ENCODE measurements at regions not wholly inside any gene's neighbourhood (a gene's known extent, or its start where the extent isn't known, plus 50 kb on each side); places are given as distances from the start of the nearest gene placed in this dataset.
"Not testable (repeated sequence)": the region's sequence is repeated elsewhere in the genome, so short reads cannot be mapped to it uniquely, and the experiment has no call there.

DNA sequence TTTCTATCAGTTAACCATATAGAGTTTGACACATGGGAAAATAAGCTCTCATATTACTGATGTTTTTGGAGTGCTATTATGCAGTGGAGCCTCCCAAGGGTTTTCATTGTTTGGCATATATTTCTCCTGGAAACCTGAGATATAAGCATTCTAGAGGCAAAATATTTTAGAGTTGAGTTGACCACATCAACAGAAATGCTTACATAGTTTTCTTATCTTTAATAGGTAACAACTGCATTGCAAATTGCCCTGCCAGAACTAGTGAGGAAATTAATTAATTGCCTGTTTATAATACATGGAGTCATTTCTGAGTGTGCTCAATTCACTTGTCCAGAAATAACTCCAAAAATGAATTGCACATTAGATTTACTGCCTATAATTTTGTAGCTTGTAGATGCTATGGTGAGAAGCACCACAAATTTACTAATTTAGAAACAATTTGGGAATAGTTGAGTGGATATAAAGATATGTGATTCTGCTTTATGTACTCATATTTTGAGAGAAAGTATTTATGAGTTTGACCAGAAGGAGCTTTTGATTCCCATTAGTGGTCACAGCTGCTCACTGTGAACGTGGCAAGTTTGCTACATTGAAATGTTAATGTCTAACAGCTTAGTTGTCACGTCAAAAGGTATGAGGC is 288.7 kb downstream of the CD109 start:
- no peak overlapping the region for H3K4me3 ChIP-seq (ENCODE audit: low read depth in 1 of 2, low read length in 2 of 2)
- no peak overlapping the region for H3K27ac ChIP-seq (ENCODE audit: low read depth, low read length)
- H3K9me3 ChIP-seq (ENCODE audit: control insufficient read depth in 1 of 2, low read length in 2 of 2): no peaks in the 10 kb centered on the region
- H3K4me1 ChIP-seq (ENCODE audit: control insufficient read depth in 1 of 2, insufficient read depth in 2 of 2, low read length in 2 of 2): no peaks in the 10 kb centered on the region
- no peak overlapping the region for H3K9ac ChIP-seq (ENCODE audit: low read depth in 1 of 2, low read length in 2 of 2)
- no peaks in the 10 kb centered on the region for H3K27me3 ChIP-seq (ENCODE audit: control insufficient read depth in 1 of 2, insufficient read depth in 2 of 2, low read length in 2 of 2)
- no peaks in the 10 kb centered on the region for H3K36me3 ChIP-seq (ENCODE audit: control insufficient read depth in 1 of 2, insufficient read depth in 2 of 2, low read length in 2 of 2)

DNA sequence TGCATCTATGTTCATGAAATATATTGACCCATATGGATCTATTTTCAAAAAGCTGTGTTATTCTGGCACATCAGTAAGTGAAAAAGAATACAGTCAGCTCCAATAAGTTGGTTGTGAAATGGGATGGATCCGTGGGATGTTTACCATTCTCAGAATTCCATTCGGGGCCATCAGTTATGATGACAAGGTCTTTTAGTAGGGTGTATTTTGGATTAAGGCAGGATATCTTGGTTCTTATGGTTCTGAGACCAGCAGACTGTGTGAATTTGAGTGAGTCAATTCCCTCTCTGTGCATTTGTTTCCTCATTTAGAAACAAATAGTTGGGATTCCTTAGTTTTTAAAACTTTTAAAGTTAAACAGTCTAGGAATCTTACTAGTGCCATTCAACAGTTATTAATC is 287.4 kb downstream of the CD109 start:
- H3K4me3 ChIP-seq (ENCODE audit: low read depth in 1 of 2, low read length in 2 of 2): no peak overlapping the region
- no peaks in the 10 kb centered on the region for H3K27me3 ChIP-seq (ENCODE audit: control insufficient read depth in 1 of 2, insufficient read depth in 2 of 2, low read length in 2 of 2)
- no peaks in the 10 kb centered on the region for H3K36me3 ChIP-seq (ENCODE audit: control insufficient read depth in 1 of 2, insufficient read depth in 2 of 2, low read length in 2 of 2)
- H3K9me3 ChIP-seq (ENCODE audit: control insufficient read depth in 1 of 2, low read length in 2 of 2): no peaks in the 10 kb centered on the region
- no peaks in the 10 kb centered on the region for H3K4me1 ChIP-seq (ENCODE audit: control insufficient read depth in 1 of 2, insufficient read depth in 2 of 2, low read length in 2 of 2)
- H3K9ac ChIP-seq (ENCODE audit: low read depth in 1 of 2, low read length in 2 of 2): no peak overlapping the region
- H3K27ac ChIP-seq (ENCODE audit: low read depth, low read length): no peak overlapping the region

DNA sequence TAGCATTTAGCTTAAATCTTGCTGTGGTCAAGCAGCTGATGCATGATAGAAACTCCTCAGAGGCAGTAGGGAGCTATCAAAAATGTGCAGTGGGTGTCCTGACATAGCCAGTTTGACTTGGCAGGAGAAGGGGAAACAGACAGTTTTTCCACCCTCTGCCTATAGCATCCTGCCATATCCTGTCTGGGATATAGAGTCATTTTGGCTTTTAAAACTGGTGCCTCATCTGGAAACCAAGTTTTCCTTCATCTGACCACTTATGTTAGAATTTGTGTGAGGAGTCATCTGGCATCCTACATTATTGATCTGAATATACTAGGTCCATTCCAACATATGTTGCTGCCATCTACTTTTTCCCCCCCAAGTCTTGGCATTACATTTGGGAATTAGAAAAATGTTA is 284.1 kb downstream of the CD109 start:
- Histone ChIP-seq H3K4me1 (ENCODE audit: control insufficient read depth in 1 of 2, insufficient read depth in 2 of 2, low read length in 2 of 2) (no peaks in the 10 kb centered on the region), H3K9me3 (ENCODE audit: control insufficient read depth in 1 of 2, low read length in 2 of 2) (no peaks in the 10 kb centered on the region), H3K9ac (ENCODE audit: low read depth in 1 of 2, low read length in 2 of 2) (no peak overlapping the region), H3K4me3 (ENCODE audit: low read depth in 1 of 2, low read length in 2 of 2) (no peak overlapping the region), H3K27me3 (ENCODE audit: control insufficient read depth in 1 of 2, insufficient read depth in 2 of 2, low read length in 2 of 2) (no peaks in the 10 kb centered on the region), H3K36me3 (ENCODE audit: control insufficient read depth in 1 of 2, insufficient read depth in 2 of 2, low read length in 2 of 2) (no peaks in the 10 kb centered on the region), H3K27ac (ENCODE audit: low read depth, low read length) (no peak overlapping the region)

DNA sequence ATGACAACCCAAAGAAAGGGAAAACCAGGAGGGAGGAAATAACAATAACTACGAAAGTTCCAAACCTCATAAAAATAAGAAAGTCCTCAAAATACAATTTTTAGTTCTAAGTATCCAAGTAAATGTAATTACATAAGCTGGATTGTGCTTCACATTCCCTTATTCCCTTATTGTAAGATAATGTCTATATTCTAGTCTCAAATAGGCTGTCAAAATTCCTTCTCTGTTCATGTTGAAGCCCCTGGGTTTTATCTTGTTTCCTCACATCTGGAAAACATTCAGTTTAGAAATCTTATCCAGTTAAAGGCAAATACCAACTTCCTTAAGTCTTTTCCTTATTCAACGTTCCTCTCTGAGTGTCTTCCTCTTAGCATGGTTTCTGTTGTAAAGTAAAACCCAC is 282.3 kb downstream of the CD109 start:
- Histone ChIP-seq H3K9me3 (ENCODE audit: control insufficient read depth in 1 of 2, low read length in 2 of 2) (no peaks in the 10 kb centered on the region), H3K36me3 (ENCODE audit: control insufficient read depth in 1 of 2, insufficient read depth in 2 of 2, low read length in 2 of 2) (no peaks in the 10 kb centered on the region), H3K9ac (ENCODE audit: low read depth in 1 of 2, low read length in 2 of 2) (no peak overlapping the region), H3K27me3 (ENCODE audit: control insufficient read depth in 1 of 2, insufficient read depth in 2 of 2, low read length in 2 of 2) (no peaks in the 10 kb centered on the region), H3K27ac (ENCODE audit: low read depth, low read length) (no peak overlapping the region), H3K4me1 (ENCODE audit: control insufficient read depth in 1 of 2, insufficient read depth in 2 of 2, low read length in 2 of 2) (no peaks in the 10 kb centered on the region), H3K4me3 (ENCODE audit: low read depth in 1 of 2, low read length in 2 of 2) (no peak overlapping the region)

DNA sequence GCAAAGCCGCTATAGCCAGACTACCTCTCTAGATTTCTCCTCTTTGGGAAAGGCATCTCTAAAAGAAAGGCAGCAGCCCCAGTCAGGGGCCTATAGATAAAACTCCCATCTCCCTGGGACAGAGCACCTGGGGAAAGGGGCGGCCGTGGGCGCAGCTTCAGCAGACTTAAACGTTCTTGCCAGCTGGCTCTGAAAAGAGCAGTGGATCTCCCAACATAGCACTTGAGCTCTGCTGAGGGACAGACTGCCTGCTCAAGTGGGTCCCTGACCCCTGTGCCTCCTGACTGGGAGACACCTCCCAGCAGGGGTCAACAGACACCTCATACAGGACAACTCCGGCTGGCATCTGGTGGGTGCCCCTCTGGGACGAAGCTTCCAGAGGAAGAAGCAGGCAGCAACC is 276.5 kb downstream of the CD109 start:
- H3K4me1 ChIP-seq (ENCODE audit: control insufficient read depth in 1 of 2, insufficient read depth in 2 of 2, low read length in 2 of 2); H3K27ac ChIP-seq (ENCODE audit: low read depth, low read length); H3K36me3 ChIP-seq (ENCODE audit: control insufficient read depth in 1 of 2, insufficient read depth in 2 of 2, low read length in 2 of 2); H3K4me3 ChIP-seq (ENCODE audit: low read depth in 1 of 2, low read length in 2 of 2); H3K9me3 ChIP-seq (ENCODE audit: control insufficient read depth in 1 of 2, low read length in 2 of 2); H3K27me3 ChIP-seq (ENCODE audit: control insufficient read depth in 1 of 2, insufficient read depth in 2 of 2, low read length in 2 of 2); H3K9ac ChIP-seq (ENCODE audit: low read depth in 1 of 2, low read length in 2 of 2): not testable (repeated sequence)

DNA sequence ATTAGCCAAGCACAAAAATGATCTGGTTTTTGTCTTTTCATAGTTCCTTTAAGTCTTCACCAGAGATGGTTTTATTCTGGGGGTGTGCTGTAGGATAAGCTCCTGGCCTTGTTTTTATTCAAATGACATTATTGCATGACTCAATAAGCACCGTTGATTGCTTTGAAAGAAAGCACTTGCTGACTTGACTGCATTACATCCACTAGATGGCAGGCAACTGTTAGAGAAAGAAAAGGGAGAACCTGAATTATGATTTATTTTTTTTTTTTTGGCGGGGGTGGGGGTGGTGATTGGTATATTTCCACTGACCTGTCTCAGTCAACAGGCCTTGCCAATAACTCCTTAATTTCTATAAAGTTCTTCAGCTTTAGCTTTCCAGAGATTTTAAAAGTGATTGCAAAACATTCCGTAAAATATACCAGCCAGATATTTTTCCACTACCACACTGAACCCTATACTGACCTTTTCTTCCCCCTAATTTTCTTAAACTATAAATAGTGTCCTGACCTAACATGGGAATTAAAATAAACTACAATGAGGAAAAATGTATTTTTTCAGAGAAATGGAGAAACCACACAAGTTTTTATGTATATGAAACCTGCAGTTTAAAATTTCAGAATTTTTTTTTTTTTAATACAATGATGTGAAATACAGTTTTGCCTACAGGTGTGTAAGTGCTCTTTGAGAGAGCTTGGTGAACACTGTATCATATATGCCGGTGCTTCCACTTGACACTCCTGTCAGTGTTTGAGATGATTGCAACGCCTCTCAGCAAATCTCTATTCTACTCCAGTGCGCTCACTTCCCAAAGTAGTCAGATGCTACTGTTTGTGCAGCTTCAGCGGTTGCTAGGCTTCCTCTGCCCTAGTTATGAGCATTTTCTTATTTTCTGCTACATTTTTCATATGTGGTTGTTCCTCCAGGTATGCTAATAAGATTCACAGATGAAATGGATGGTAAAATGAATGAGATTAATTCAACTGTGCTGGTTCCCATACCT is 274.3 kb downstream of the CD109 start:
- no peak overlapping the region for H3K27ac ChIP-seq (ENCODE audit: low read depth, low read length)
- no peaks in the 10 kb centered on the region for H3K36me3 ChIP-seq (ENCODE audit: control insufficient read depth in 1 of 2, insufficient read depth in 2 of 2, low read length in 2 of 2)
- no peaks in the 10 kb centered on the region for H3K4me1 ChIP-seq (ENCODE audit: control insufficient read depth in 1 of 2, insufficient read depth in 2 of 2, low read length in 2 of 2)
- no peaks in the 10 kb centered on the region for H3K27me3 ChIP-seq (ENCODE audit: control insufficient read depth in 1 of 2, insufficient read depth in 2 of 2, low read length in 2 of 2)
- H3K9ac ChIP-seq (ENCODE audit: low read depth in 1 of 2, low read length in 2 of 2): no peak overlapping the region
- no peak overlapping the region for H3K4me3 ChIP-seq (ENCODE audit: low read depth in 1 of 2, low read length in 2 of 2)
- H3K9me3 ChIP-seq (ENCODE audit: control insufficient read depth in 1 of 2, low read length in 2 of 2): no peaks in the 10 kb centered on the region

DNA sequence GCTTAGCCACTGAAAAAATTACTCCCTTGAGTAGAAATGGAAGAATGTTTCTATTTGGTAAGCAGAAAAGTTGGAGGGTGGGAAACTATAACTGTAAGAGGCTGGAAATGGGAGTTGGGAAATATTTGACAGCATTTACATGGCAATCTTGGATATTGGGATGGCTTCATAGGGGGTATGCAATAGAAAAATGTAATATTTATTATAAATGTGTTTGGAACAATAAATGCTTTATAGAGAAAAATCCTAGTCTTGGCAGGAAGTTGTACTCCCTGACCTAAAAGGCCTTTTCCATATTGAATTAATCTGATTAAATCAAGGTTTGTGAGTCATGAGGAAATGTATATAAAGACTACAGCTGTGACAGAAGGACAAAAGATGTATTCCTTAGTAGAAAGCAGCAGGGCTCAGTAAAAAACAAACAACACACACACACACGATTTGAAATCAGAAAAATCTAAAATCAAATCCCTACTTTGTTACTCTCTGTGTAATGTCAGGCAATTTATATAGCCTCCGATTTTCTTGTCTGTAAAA is 272.3 kb downstream of the CD109 start:
- no peak overlapping the region for H3K9ac ChIP-seq (ENCODE audit: low read depth in 1 of 2, low read length in 2 of 2)
- H3K9me3 ChIP-seq (ENCODE audit: control insufficient read depth in 1 of 2, low read length in 2 of 2): no peaks in the 10 kb centered on the region
- H3K36me3 ChIP-seq (ENCODE audit: control insufficient read depth in 1 of 2, insufficient read depth in 2 of 2, low read length in 2 of 2): no peaks in the 10 kb centered on the region
- H3K4me3 ChIP-seq (ENCODE audit: low read depth in 1 of 2, low read length in 2 of 2): no peak overlapping the region
- no peak overlapping the region for H3K27ac ChIP-seq (ENCODE audit: low read depth, low read length)
- H3K27me3 ChIP-seq (ENCODE audit: control insufficient read depth in 1 of 2, insufficient read depth in 2 of 2, low read length in 2 of 2): no peaks in the 10 kb centered on the region
- H3K4me1 ChIP-seq (ENCODE audit: control insufficient read depth in 1 of 2, insufficient read depth in 2 of 2, low read length in 2 of 2): no peaks in the 10 kb centered on the region

DNA sequence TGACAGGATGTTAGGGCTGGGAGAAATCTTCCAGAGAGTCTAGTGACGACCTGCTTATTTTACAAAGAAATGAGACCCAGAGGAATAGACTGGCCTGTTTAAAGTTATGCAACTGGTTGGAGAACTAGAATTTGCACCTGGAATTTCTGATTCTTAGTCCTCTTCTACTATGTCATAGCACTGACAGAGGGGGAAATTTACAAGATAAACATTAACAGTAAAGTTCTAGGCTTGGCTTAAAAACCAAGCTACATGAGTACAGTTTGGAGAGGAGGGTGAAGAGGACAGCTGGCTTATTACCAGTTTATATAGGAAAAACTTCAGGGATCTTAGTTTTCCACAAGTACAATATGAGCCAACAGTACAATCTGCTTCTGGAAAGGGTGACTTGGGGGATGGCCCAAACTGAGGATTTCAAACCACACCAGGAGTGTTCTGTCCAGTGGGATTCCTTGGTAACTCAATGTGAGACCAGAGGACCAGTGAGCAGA is 269.6 kb downstream of the CD109 start:
- H3K4me3 ChIP-seq (ENCODE audit: low read depth in 1 of 2, low read length in 2 of 2): no peak overlapping the region
- no peaks in the 10 kb centered on the region for H3K36me3 ChIP-seq (ENCODE audit: control insufficient read depth in 1 of 2, insufficient read depth in 2 of 2, low read length in 2 of 2)
- H3K27me3 ChIP-seq (ENCODE audit: control insufficient read depth in 1 of 2, insufficient read depth in 2 of 2, low read length in 2 of 2): no peaks in the 10 kb centered on the region
- H3K9me3 ChIP-seq (ENCODE audit: control insufficient read depth in 1 of 2, low read length in 2 of 2): no peaks in the 10 kb centered on the region
- H3K9ac ChIP-seq (ENCODE audit: low read depth in 1 of 2, low read length in 2 of 2): no peak overlapping the region
- H3K4me1 ChIP-seq (ENCODE audit: control insufficient read depth in 1 of 2, insufficient read depth in 2 of 2, low read length in 2 of 2): no peaks in the 10 kb centered on the region
- no peak overlapping the region for H3K27ac ChIP-seq (ENCODE audit: low read depth, low read length)

DNA sequence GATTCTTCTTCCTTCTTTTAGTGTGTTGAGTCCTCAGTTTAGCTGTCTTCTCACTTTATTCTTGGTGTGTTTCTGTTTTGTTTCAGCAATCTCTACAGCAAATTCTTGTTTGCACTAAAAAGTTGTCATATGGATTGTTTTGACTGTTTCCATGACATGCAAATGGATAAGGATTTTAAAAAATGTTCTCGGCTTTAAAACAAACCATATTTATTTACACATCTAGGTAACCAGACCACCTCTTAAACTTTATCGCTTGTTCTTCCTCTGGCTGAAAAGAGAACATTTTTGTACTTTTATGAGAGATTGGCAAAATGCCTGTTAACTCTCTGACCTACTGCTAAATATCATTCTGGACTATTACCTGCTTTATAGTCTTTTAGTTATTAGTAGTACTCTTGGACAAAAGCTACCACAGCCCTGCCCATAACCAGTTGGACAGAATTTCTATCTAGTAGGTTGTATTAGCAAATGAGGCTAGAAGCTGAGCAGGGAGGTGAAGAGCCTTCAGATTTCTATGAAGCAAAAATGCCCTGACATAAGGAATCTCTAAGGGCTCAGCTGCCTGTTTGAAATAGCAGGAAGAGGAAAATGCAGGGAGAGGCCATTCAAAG is 268.3 kb downstream of the CD109 start:
- Histone ChIP-seq H3K4me3 (ENCODE audit: low read depth in 1 of 2, low read length in 2 of 2) (no peak overlapping the region), H3K36me3 (ENCODE audit: control insufficient read depth in 1 of 2, insufficient read depth in 2 of 2, low read length in 2 of 2) (no peaks in the 10 kb centered on the region), H3K27ac (ENCODE audit: low read depth, low read length) (no peak overlapping the region), H3K9ac (ENCODE audit: low read depth in 1 of 2, low read length in 2 of 2) (no peak overlapping the region), H3K9me3 (ENCODE audit: control insufficient read depth in 1 of 2, low read length in 2 of 2) (no peaks in the 10 kb centered on the region), H3K4me1 (ENCODE audit: control insufficient read depth in 1 of 2, insufficient read depth in 2 of 2, low read length in 2 of 2) (no peaks in the 10 kb centered on the region), H3K27me3 (ENCODE audit: control insufficient read depth in 1 of 2, insufficient read depth in 2 of 2, low read length in 2 of 2) (no peaks in the 10 kb centered on the region)

DNA sequence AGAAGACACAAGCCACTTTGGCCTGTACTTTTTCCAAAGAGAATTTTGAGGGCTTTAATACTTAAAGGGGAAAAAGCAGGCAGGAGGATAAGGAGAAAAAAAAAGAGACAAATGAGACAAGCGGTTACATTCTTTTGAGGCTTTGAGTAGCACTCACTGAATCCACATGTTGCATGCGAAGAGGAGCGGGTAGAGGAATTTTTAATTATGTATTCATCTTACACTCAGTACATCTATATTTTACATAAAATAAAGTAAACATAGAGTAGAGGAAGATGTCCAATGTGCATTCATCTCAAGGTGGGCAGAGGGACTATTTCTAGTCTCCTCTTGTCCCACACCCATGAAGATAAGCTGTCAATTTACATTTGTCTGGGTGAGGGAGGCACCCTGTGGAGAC is 266.9 kb downstream of the CD109 start:
- no peak overlapping the region for H3K9ac ChIP-seq (ENCODE audit: low read depth in 1 of 2, low read length in 2 of 2)
- no peaks in the 10 kb centered on the region for H3K4me1 ChIP-seq (ENCODE audit: control insufficient read depth in 1 of 2, insufficient read depth in 2 of 2, low read length in 2 of 2)
- no peaks in the 10 kb centered on the region for H3K36me3 ChIP-seq (ENCODE audit: control insufficient read depth in 1 of 2, insufficient read depth in 2 of 2, low read length in 2 of 2)
- no peak overlapping the region for H3K4me3 ChIP-seq (ENCODE audit: low read depth in 1 of 2, low read length in 2 of 2)
- H3K27ac ChIP-seq (ENCODE audit: low read depth, low read length): no peak overlapping the region
- no peaks in the 10 kb centered on the region for H3K27me3 ChIP-seq (ENCODE audit: control insufficient read depth in 1 of 2, insufficient read depth in 2 of 2, low read length in 2 of 2)
- H3K9me3 ChIP-seq (ENCODE audit: control insufficient read depth in 1 of 2, low read length in 2 of 2): no peaks in the 10 kb centered on the region
